Endothelial cell (in vitro differentiated cells): ENCODE measurements at regions not wholly inside any gene's neighbourhood (a gene's known extent, or its start where the extent isn't known, plus 50 kb on each side); places are given as distances from the start of the nearest gene placed in this dataset.

ENCODE experiments used
- DNase-seq: peaks from one replicate; pipeline ENCODE4 v3.0.0; 2021; ENCODE audit warnings: low spot score
- H3K27ac Mint-ChIP-seq: one replicate; pipeline ENCODE4 v1.8.0; 2021; ENCODE audit warnings: mixed read lengths, inconsistent platforms; ENCODE audit not compliant: unreplicated experiment
- H3K27me3 Mint-ChIP-seq: one replicate; pipeline ENCODE4 v1.8.0; 2021; ENCODE audit warnings: mild to moderate bottlenecking, moderate library complexity, mixed read lengths, inconsistent platforms; ENCODE audit not compliant: unreplicated experiment
- H3K36me3 Mint-ChIP-seq: one replicate; pipeline ENCODE4 v1.8.0; 2021; ENCODE audit warnings: mild to moderate bottlenecking, low read depth, mixed read lengths, inconsistent platforms; ENCODE audit not compliant: unreplicated experiment
- H3K4me1 Mint-ChIP-seq: one replicate; pipeline ENCODE4 v1.8.0; 2021; ENCODE audit warnings: mild to moderate bottlenecking, mixed read lengths, inconsistent platforms; ENCODE audit not compliant: unreplicated experiment
- H3K4me3 Mint-ChIP-seq: one replicate; pipeline ENCODE4 v1.8.0; 2021; ENCODE audit warnings: mild to moderate bottlenecking, mixed read lengths, inconsistent platforms; ENCODE audit not compliant: unreplicated experiment
- H3K9me3 Mint-ChIP-seq: one replicate; pipeline ENCODE4 v1.8.0; 2021; ENCODE audit warnings: mixed read lengths, inconsistent platforms; ENCODE audit not compliant: unreplicated experiment
- TF ChIP-seq, protein P1 (sequence below): fragments of 200-600 bp; sonication (generic); IDR thresholded peaks from one replicate; pipeline ENCODE4 v1.5.0; 2021; ENCODE audit warnings: antibody characterized with exemption; ENCODE audit not compliant: unreplicated experiment

DNA sequence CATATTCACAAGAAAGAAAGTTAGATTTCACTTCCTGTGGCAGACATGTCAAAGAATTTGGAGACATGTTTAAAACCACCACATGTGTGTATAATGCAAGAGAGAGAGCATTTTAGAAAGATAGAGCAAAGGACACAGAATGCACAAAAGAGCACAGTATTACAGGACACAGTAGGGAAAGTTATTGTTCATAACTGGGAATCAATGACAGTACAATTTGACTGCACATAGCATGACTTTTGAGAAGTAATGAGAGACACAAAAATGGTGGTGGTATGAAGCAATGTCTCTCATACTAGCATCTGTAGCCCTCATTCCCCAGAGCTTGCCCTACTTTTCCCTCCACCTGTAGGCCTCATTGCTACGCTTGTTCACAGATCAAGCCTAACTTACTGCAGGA, 499.2 kb downstream of the PTPRC start:
- H3K4me3 Mint-ChIP-seq: no peak overlapping the region
- TF ChIP-seq, protein P1, sequence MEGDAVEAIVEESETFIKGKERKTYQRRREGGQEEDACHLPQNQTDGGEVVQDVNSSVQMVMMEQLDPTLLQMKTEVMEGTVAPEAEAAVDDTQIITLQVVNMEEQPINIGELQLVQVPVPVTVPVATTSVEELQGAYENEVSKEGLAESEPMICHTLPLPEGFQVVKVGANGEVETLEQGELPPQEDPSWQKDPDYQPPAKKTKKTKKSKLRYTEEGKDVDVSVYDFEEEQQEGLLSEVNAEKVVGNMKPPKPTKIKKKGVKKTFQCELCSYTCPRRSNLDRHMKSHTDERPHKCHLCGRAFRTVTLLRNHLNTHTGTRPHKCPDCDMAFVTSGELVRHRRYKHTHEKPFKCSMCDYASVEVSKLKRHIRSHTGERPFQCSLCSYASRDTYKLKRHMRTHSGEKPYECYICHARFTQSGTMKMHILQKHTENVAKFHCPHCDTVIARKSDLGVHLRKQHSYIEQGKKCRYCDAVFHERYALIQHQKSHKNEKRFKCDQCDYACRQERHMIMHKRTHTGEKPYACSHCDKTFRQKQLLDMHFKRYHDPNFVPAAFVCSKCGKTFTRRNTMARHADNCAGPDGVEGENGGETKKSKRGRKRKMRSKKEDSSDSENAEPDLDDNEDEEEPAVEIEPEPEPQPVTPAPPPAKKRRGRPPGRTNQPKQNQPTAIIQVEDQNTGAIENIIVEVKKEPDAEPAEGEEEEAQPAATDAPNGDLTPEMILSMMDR: no peak
- H3K27ac Mint-ChIP-seq: no peak overlapping the region
- no peaks in the 10 kb centered on the region for H3K36me3 Mint-ChIP-seq
- no peaks in the 10 kb centered on the region for H3K4me1 Mint-ChIP-seq
- no peak for DNase-seq
- H3K9me3 Mint-ChIP-seq: no peaks in the 10 kb centered on the region
- no peaks in the 10 kb centered on the region for H3K27me3 Mint-ChIP-seq

DNA sequence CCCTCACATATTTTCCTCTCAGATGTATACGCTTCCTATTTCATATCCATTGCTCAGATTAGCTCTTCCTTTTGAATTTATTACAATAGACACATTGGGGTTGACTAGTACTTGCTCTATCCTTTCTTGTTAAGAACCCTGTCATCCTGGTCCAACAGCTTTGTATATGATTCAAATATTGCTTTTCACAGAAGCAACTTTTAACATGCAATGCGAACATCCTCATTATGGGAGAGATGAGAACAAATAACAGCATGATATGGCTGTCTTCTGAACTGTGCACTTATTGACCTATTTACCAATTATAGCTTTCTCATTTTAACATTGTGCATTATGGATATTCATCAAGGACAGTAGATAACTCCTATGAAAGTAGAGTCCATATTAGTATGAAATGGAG, 510.8 kb downstream of the PTPRC start:
- Mint-ChIP-seq H3K27ac (no peak overlapping the region), H3K36me3 (no peaks in the 10 kb centered on the region), H3K27me3 (peaks cover 1% of the 10 kb centered on the region), H3K4me3 (no peak overlapping the region), H3K4me1 (no peaks in the 10 kb centered on the region), H3K9me3 (no peaks in the 10 kb centered on the region)
- TF ChIP-seq, protein P1: no peak
- DNase-seq: no peak

DNA sequence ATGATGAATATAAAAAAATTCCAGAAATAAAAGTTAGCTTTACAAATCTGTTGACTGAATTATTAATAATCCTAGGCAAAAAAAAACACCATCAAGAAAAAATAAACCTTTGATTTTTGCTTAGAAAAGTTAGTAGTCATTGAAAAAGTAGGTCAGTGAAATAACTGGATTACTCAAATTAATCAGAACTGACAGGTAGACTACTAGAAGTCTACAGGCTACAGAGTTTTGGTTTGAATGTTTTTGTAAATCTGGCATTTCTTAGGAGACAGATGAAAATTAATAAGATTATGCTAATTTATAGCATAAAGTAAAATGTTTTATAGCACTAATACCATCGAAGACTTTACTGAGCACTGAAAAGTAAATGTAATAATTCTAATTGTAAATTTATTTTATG, 511.9 kb downstream of the PTPRC start:
- TF ChIP-seq, protein P1: no peak
- Mint-ChIP-seq H3K4me3 (no peak overlapping the region), H3K27ac (no peak overlapping the region), H3K36me3 (no peaks in the 10 kb centered on the region), H3K4me1 (no peaks in the 10 kb centered on the region), H3K9me3 (no peaks in the 10 kb centered on the region), H3K27me3 (peaks cover 1% of the 10 kb centered on the region)
- DNase-seq: no peak

DNA sequence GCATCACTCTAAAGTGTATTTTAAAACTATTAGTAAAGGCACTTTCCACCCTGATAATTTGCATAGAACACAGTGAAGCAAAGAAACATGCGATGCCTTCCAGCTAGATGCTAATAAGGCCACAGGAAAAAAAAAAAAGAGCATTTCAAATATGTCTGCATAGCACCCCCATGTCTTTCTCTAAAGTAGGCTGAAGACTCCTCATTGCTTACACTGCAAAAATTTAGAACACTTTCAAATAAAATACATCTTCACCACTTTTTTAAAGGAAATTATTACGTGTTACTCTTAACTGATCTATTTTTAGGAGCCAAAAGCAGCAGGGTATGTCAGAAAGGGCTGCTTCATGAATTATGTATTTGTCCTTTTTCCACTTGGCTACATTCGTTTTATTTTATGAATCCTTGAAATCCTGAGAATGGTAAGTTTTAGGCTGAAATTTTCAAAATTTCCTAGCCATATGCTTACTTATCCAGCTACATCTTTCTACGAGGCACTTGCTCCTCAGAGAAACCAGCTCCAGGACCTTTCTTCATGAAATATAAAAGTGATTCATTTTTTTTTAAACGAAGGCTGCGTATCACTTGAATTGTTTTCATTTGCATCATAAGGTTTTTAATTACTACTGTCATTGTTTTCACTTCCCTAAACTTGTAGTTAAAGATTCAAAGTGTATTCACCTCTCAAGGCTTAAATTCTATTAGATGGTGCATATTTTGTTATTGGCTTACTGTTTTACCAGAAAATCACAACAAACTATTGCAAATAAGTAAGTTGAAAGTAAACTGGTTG, 513.0 kb downstream of the PTPRC start:
- Mint-ChIP-seq H3K36me3 (no peaks in the 10 kb centered on the region), H3K4me3 (no peak overlapping the region), H3K4me1 (no peaks in the 10 kb centered on the region), H3K9me3 (no peaks in the 10 kb centered on the region), H3K27ac (no peak overlapping the region), H3K27me3 (peaks cover 1% of the 10 kb centered on the region)
- DNase-seq: no peak
- TF ChIP-seq, protein P1: no peak

DNA sequence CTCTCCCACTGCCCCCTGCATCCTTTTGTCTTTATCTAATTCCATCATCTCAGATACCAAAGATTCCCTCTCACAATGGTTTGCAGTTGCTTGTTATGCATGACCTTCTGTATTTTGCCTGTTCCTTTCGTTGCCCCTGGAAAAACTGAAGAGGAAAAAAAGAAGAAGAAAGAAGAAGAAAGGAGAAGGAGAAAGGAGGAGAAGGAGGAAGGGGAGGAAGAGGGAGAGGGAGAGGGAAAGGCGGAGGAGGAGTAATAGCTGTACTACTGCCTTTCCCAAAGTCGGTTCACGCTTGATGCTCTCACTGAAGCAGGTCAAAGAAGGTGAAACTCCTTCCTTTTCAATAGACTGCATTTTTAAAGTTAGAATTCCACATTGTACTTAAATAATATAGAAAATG, 513.8 kb downstream of the PTPRC start:
- no peak for DNase-seq
- Mint-ChIP-seq H3K36me3 (no peaks in the 10 kb centered on the region), H3K9me3 (no peaks in the 10 kb centered on the region), H3K27ac (no peak overlapping the region), H3K4me3 (no peak overlapping the region), H3K4me1 (no peaks in the 10 kb centered on the region), H3K27me3 (peaks cover 1% of the 10 kb centered on the region)
- TF ChIP-seq, protein P1: no peak
